ENCODE measurements at regions not wholly inside any gene's neighbourhood (a gene's known extent, or its start where the extent isn't known, plus 50 kb on each side); places are given as distances from the start of the nearest gene placed in this dataset.

DNA sequence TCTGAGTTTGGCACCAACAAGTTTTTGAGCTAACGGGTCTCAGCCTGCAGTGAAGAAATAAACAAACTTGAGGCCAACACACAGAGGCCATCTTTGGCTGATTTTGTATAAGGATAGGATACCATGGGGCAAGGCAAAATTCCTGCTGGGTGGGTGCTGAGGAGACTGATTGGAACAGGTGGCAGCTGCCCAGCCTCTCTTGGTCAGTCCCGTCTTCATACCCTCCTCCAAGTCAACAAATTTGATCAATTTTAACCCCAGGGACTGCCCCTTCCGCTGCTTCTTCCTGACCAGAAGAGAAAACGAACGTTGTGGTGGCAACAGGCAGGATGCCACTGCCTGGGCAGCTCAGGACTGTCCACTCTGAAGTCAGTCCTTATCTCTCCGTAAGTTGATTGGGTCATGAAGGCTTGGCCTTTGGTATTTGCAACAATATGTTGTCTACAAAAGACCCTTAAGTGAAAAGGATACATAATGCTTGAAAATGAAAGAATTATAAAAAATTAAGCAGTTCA lies 139.3 kb downstream of the SPP2 start:
- Mint-ChIP-seq H3K4me3 (ENCODE audit: low read depth, unreplicated experiment) (no peak overlapping the region), H3K36me3 (ENCODE audit: insufficient read depth, unreplicated experiment) (no peaks in the 10 kb centered on the region), H3K27ac (ENCODE audit: unreplicated experiment) (no peak overlapping the region), H3K9me3 (ENCODE audit: low read depth, unreplicated experiment) (no peaks in the 10 kb centered on the region), H3K4me1 (ENCODE audit: low read depth, unreplicated experiment) (peaks cover 5% of the 10 kb centered on the region), H3K27me3 (ENCODE audit: unreplicated experiment) (no peaks in the 10 kb centered on the region)
- intact Hi-C loops (cut with micrococcal nuclease; ENCODE audit: unreplicated experiment), result no loop called here
- CTCF ChIA-PET, result no interaction called here
- TF ChIP-seq CTCF (IDR thresholded peaks at IDR 0.05; ENCODE audit: unreplicated experiment), result no peak
- no TSS peak for BruUV-seq (replicated peaks)
- DNase-seq, result no peak

GRCh38 chr2:234189230-234189629 lies 138.7 kb downstream of the SPP2 start:
- Mint-ChIP-seq H3K27me3 (ENCODE audit: unreplicated experiment) (no peaks in the 10 kb centered on the region), H3K27ac (ENCODE audit: unreplicated experiment) (no peak overlapping the region), H3K4me1 (ENCODE audit: low read depth, unreplicated experiment) (no peaks in the 10 kb centered on the region), H3K4me3 (ENCODE audit: low read depth, unreplicated experiment) (no peak overlapping the region), H3K36me3 (ENCODE audit: insufficient read depth, unreplicated experiment) (no peaks in the 10 kb centered on the region), H3K9me3 (ENCODE audit: low read depth, unreplicated experiment) (no peaks in the 10 kb centered on the region)
- no TSS peak for BruUV-seq (replicated peaks)
- TF ChIP-seq CTCF (IDR thresholded peaks at IDR 0.05; ENCODE audit: unreplicated experiment), result no peak
- intact Hi-C loops (cut with micrococcal nuclease; ENCODE audit: unreplicated experiment), result no loop called here
- CTCF ChIA-PET, result no interaction called here
- no peak for DNase-seq

- intact Hi-C loops (cut with micrococcal nuclease; ENCODE audit: unreplicated experiment), result no loop called here
- DNase-seq, result no peak
- Mint-ChIP-seq H3K9me3 (ENCODE audit: low read depth, unreplicated experiment) (no peaks in the 10 kb centered on the region), H3K4me1 (ENCODE audit: low read depth, unreplicated experiment) (no peaks in the 10 kb centered on the region), H3K27ac (ENCODE audit: unreplicated experiment) (no peak overlapping the region), H3K4me3 (ENCODE audit: low read depth, unreplicated experiment) (no peak overlapping the region), H3K27me3 (ENCODE audit: unreplicated experiment) (no peaks in the 10 kb centered on the region), H3K36me3 (ENCODE audit: insufficient read depth, unreplicated experiment) (no peaks in the 10 kb centered on the region)
- CTCF ChIA-PET, result no interaction called here
- no TSS peak for BruUV-seq (replicated peaks)
- TF ChIP-seq CTCF (IDR thresholded peaks at IDR 0.05; ENCODE audit: unreplicated experiment), result no peak
Measured at GRCh38 chr2:234187646-234188174, 137.2 kb downstream of the SPP2 start.

DNA sequence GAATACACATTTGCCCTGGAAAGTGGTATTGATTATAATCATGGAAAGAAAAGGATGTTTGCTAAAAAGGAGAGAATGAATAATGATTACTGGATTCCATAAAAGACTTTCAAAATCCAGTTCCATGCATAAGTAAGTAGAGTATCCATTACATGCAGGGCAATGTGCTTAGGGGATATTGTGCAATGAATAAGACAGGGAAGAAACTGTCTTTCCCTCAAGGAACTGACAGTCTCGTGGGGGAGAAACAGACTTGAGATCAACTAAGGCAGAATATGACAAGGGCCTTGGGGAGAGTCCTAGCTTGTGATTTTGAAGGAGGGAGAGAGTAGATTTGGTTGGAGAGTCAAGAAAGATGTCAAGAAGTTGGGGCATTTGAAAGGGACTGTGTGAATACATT lies 130.6 kb downstream of the SPP2 start:
- Mint-ChIP-seq H3K27ac (ENCODE audit: unreplicated experiment) (no peak overlapping the region), H3K4me1 (ENCODE audit: low read depth, unreplicated experiment) (peaks cover 14% of the 10 kb centered on the region), H3K36me3 (ENCODE audit: insufficient read depth, unreplicated experiment) (no peaks in the 10 kb centered on the region), H3K9me3 (ENCODE audit: low read depth, unreplicated experiment) (no peaks in the 10 kb centered on the region), H3K27me3 (ENCODE audit: unreplicated experiment) (no peaks in the 10 kb centered on the region), H3K4me3 (ENCODE audit: low read depth, unreplicated experiment) (no peak overlapping the region)
- intact Hi-C loops (cut with micrococcal nuclease; ENCODE audit: unreplicated experiment), result no loop called here
- TF ChIP-seq CTCF (IDR thresholded peaks at IDR 0.05; ENCODE audit: unreplicated experiment), result no peak
- DNase-seq, result no peak
- no TSS peak for BruUV-seq (replicated peaks)
- CTCF ChIA-PET, result no interaction called here

All from Calu3 (cell line).